ENCODE measurements at regions not wholly inside any gene's neighbourhood (a gene's known extent, or its start where the extent isn't known, plus 50 kb on each side); places are given as distances from the start of the nearest gene placed in this dataset.
A peak's percentile ranks its signal among the peaks of the same experiment; 100 is the strongest.

DNA sequence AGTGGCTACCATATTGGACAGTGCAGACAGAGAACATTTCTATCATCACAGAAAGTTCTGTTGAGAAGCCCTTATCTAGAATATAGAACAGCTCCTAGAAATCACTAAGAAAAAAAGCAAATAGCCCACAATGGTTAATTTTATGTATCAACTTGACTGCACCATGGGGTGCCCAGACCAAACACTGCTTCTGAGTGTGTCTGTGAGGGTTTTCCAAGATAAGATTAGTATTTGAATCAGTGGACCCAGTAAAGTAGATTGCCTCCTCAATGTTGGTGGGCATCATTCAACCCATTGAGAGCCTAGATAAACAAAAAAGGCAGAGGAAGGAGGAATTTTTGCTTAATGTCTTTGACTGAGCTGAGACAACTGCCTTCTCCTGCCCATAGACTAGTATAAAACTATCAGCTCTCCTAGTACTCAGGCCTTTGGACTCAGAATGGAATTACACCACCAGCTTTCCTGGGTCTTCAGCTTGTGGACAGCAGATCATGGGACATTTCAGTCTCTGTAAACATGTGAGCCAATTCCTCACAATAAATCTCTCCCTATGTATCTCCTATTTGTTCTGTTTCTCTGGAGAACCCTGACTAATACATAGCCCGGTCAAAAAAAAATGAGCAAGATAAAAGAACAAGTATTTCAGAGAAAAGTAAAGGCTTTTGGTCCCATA is 55.9 kb upstream of the OXTR start:
- no peak for DNase-seq (ENCODE audit: insufficient read length, low spot score)
- FAIRE-seq = no peak

DNA sequence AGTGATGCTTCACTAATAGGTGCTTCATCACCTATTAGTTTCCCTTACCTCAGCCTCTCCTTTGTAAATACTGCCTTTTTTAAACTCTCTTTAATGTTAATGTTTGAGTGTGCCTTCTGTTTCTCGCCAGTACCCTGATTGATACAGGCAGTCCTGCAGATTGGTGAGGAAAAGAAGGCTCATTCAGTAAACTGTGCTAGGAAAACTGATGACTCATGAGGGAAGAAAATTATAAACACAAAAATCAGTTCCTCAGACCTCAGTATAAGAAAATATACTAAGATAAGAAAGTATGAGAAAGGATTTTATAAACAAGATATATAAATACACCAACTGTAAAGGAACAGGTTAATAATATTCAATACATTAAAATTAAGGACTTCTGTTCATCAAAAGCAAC is 54.8 kb upstream of the OXTR start:
- DNase-seq (ENCODE audit: insufficient read length, low spot score) = no peak
- FAIRE-seq = no peak

DNA sequence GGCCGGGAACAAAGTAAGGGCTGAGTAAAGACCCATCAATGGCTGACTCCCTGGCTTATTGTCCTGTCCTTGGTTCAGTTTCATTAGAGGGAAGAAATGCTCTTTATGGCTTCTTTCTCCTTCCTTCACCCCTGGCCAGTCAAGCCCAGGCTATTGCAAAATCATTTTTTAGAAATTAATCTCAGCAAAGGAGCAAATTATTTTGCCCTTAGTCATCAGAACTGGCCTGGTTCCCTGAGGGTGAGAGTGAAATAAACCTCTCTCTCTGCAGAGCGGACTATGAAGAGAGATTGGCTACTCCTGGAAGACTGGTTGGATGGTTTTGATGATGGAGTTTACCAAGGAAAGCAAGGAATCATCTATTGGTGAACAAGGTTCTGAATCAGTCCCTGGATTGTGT is 52.7 kb upstream of the OXTR start:
- no peak for FAIRE-seq
- peak; percentile 38 for DNase-seq (ENCODE audit: insufficient read length, low spot score)

Data from HTR-8/SVneo (cell line).